Stimulated activated naive B cell treated with anti-CD40 and anti-IgM and Interleukin-4, amounts not matched to agents 10 μg/mL and 1 μg/mL and 100 μg/mL, for 72 hours (primary cell): ENCODE measurements at regions not wholly inside any gene's neighbourhood (a gene's known extent, or its start where the extent isn't known, plus 50 kb on each side); places are given as distances from the start of the nearest gene placed in this dataset.
A peak's percentile ranks its signal among the peaks of the same experiment; 100 is the strongest.

Experiments used
- ATAC-seq, 2 donors: fragments of 150-1000 bp; cut with Tn5 transposase; replicated peaks; 2 replicates each; pipeline ENCODE4 v1.10.0; 2021; ENCODE audit warnings: moderate library complexity in 1 of 2
- DNase-seq: peaks from one replicate; pipeline ENCODE4 v3.0.0; 2021
- H3K27ac Mint-ChIP-seq: one replicate; pipeline ENCODE4 v1.8.0; 2022; ENCODE audit warnings: mild to moderate bottlenecking, mixed read lengths
- H3K27me3 Mint-ChIP-seq, 2 donors: one replicate each; pipeline ENCODE4 v1.8.0; 2022; ENCODE audit warnings: mixed read lengths in 2 of 2
- H3K36me3 Mint-ChIP-seq, 2 donors: one replicate each; pipeline ENCODE4 v1.8.0; 2022; ENCODE audit warnings: mixed read lengths in 2 of 2, mild to moderate bottlenecking in 1 of 2
- H3K4me1 Mint-ChIP-seq, 2 donors: one replicate each; pipeline ENCODE4 v1.8.0; 2022; ENCODE audit warnings: mixed read lengths in 2 of 2, mild to moderate bottlenecking in 1 of 2
- H3K4me3 Mint-ChIP-seq, 2 donors: one replicate each; pipeline ENCODE4 v1.8.0; 2022; ENCODE audit warnings: mild to moderate bottlenecking in 2 of 2, mixed read lengths in 2 of 2, moderate library complexity in 1 of 2
- H3K9me3 Mint-ChIP-seq, 2 donors: one replicate each; pipeline ENCODE4 v1.8.0; 2022; ENCODE audit warnings: mixed read lengths in 2 of 2, mild to moderate bottlenecking in 1 of 2

DNA sequence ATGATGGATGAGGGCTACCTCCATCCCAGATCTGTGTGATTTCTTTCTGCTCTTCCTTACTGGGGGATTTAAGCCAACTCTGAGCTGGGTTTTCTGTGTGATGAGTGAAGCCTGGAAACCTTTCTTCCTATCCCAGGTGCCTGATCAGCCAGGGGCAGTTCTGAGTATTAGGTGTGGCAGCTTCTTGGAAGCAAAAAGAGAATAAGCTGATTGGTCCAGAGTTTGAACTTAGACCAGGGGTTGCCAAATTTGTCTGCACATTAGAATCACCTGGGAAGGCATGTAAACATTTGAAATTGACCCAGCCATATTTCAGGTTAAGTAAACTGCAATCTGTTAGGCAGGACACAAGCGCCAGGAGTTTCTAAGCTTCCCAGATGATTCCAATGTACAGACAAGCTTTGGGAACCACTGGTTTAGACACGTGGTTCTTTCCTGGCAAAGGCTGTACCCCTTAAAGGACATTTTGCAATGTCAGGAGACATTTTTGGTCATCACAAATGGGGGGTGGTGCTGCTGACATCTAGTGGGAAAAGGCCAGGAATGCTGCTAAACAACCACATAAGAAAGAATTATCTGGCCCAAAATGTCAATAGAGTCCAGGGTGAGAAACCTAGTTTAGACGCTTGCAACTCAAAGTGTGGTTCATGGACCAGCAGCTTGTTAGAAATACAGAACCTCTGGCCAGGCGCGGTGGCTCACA, 160.5 kb upstream of the GHITM start:
- no peak overlapping the region for H3K4me3 Mint-ChIP-seq
- no peaks in the 10 kb centered on the region for H3K9me3 Mint-ChIP-seq
- no peaks in the 10 kb centered on the region for H3K4me1 Mint-ChIP-seq
- H3K36me3 Mint-ChIP-seq = no peaks in the 10 kb centered on the region
- no peak overlapping the region for H3K27ac Mint-ChIP-seq
- H3K27me3 Mint-ChIP-seq = peaks cover 0 to 6% of the 10 kb centered on the region in 2 donors
- DNase-seq (no peak), ATAC-seq (no peak)

DNA sequence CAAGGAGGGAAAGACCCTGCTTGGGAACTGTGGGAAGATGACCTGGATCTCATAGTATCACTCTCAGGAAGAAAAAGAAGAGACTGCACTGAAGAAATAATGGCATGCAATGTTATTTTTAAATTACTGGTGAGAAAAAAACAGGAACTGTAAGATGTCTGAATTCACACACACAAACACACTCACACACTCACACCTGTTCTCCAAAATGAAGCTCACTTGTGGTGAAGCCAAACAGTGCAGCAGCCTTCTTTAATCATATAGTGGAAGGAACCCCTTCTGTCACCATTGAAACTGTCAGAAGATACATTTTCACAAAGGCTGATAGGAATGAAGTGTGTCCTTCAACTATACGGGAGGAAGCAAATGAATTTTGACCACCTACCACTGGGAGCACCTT, 156.5 kb upstream of the GHITM start:
- peaks cover 4 to 18% of the 10 kb centered on the region in 2 donors for H3K27me3 Mint-ChIP-seq
- no peaks in the 10 kb centered on the region for H3K4me1 Mint-ChIP-seq
- DNase-seq (no peak), ATAC-seq (no peak)
- H3K9me3 Mint-ChIP-seq = peaks cover 0 to 2% of the 10 kb centered on the region in 2 donors
- no peak overlapping the region for H3K4me3 Mint-ChIP-seq
- no peak overlapping the region for H3K27ac Mint-ChIP-seq
- H3K36me3 Mint-ChIP-seq = no peaks in the 10 kb centered on the region

DNA sequence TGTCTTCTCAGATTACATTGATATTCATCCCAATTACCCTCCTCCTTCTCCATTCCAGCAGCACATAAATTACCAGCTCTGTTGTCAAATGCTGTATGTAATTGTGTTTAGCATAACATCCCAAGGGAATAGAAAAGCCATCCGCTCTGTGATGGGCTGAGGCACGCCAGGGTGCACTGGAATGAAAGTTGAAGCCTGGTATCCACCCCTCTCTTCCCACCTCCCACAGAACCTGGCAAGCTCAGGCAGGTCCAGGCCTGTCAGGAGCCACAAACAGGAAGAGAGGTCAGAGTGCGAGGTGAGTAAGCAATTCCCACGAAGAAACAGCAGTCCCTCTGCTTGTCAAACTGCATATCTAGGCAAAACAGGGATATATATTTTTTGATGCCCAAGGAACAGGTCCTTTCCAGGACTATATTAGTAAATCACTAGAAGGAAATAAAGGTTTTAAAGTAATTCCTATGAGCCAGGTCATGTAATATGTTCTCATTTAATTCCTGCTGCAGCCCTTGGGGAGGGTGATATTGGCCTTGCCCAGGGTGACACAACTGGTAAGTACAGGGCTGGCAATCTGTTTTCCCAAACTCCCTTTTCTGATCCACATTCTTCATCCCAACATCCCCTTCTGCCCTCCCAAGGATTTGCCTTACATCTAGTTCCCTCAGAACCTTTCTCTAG, 155.6 kb upstream of the GHITM start:
- Mint-ChIP-seq H3K27me3 (peaks cover 4 to 19% of the 10 kb centered on the region in 2 donors), H3K4me3 (no peak overlapping the region), H3K27ac (no peak overlapping the region), H3K9me3 (peaks cover 0 to 2% of the 10 kb centered on the region in 2 donors), H3K4me1 (no peaks in the 10 kb centered on the region), H3K36me3 (no peaks in the 10 kb centered on the region)
- ATAC-seq = no peak
- no peak for DNase-seq

DNA sequence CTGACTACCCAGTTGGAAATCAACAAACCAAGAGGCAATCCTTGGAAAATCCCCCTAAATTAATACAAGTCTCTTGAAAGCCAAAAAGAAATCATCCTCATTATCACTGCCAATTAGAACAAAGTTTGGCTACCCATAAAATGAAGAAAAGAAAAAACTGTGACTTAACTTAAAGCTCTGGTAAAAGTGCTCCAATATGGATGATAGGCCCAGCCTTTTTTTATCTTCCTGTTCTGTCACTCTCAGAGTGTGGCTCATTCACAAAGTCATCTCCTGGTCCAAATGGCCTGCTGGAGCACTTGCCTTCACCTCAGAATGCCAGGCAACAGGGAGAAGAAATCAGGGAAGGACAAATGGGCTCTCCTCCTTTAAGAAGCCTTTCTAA, 155.1 kb upstream of the GHITM start:
- Mint-ChIP-seq H3K4me3 (no peak overlapping the region), H3K27ac (no peak overlapping the region), H3K36me3 (peaks cover 0 to under 1% of the 10 kb centered on the region in 2 donors), H3K4me1 (peaks cover under 1 to 2% of the 10 kb centered on the region in 2 donors), H3K9me3 (peaks cover 1 to 2% of the 10 kb centered on the region in 2 donors), H3K27me3 (peaks cover 5 to 21% of the 10 kb centered on the region in 2 donors)
- no peak for DNase-seq
- ATAC-seq = no peak

DNA sequence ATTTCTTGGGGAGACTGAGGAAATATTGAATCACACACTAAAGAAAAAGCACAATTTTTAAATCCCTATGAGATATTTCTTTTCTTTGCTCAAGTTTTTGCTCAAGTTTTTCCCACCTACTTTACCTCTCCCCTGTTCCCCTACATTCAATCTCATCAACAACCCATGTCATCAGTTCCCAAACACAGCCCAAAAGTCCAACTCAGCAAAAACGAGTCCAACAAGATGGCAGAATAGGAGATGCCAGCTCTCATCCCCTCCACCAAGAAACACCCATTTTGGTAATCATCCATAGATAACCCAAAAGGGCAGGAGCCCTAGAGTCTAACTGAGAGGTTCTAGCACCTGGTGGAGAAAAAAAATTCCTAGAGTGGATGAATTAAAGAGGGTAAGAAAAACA, 152.5 kb upstream of the GHITM start:
- Mint-ChIP-seq H3K4me3 (no peak overlapping the region), H3K27ac (no peak overlapping the region), H3K36me3 (peaks cover 0 to 4% of the 10 kb centered on the region in 2 donors), H3K9me3 (peaks cover 7 to 9% of the 10 kb centered on the region in 2 donors), H3K27me3 (peaks cover 7 to 19% of the 10 kb centered on the region in 2 donors), H3K4me1 (peaks cover 12 to 16% of the 10 kb centered on the region in 2 donors)
- no peak for ATAC-seq
- no peak for DNase-seq

DNA sequence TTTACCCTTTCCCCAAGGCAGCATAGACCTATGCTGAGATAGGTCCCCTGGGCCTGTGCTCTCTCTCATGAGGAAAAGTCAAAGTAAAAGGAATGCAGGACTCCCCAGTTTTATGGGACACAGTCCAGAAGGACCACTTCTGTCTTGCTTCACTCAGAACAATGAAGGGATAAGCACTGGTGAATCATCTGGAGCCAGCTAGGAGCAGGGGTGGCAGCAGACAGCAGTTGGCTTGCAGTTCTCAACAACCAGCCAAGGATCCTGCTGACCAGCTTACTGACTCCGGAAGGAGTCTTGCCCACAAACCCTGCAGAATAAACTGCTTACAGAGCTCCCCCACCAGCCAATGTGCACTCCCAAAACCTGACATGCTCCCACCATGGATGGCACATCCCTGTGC, 152.1 kb upstream of the GHITM start:
- H3K27me3 Mint-ChIP-seq = peaks cover 7 to 19% of the 10 kb centered on the region in 2 donors
- no peak overlapping the region for H3K4me3 Mint-ChIP-seq
- peaks cover 15 to 16% of the 10 kb centered on the region in 2 donors for H3K4me1 Mint-ChIP-seq
- no peak overlapping the region for H3K27ac Mint-ChIP-seq
- H3K36me3 Mint-ChIP-seq = peaks cover 0 to 4% of the 10 kb centered on the region in 2 donors
- DNase-seq (no peak), ATAC-seq (no peak)
- H3K9me3 Mint-ChIP-seq = peaks cover 7 to 9% of the 10 kb centered on the region in 2 donors

DNA sequence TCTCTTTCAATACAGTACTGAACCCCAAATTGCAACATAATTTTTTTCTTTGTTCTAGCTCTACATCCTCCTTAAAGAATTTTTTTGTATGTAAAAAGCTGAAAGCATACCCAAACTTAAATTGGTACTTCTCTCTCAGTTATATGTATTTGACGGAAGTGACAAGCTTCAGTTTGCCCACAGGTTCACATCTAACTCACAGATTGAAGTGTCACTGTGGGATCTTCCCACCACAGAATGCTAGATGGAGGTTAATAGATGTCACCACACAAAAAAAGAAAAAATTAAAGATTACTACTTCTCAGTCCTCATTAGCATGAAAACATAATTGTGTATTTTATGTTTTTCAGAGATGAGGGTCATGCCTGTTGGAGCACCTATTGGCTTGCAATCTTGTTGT, 150.9 kb upstream of the GHITM start:
- Mint-ChIP-seq H3K36me3 (peaks cover 0 to 4% of the 10 kb centered on the region in 2 donors), H3K27ac (no peak overlapping the region), H3K4me3 (no peak overlapping the region), H3K9me3 (peaks cover 7 to 9% of the 10 kb centered on the region in 2 donors), H3K27me3 (peaks cover 7 to 19% of the 10 kb centered on the region in 2 donors), H3K4me1 (peaks cover 15 to 16% of the 10 kb centered on the region in 2 donors)
- DNase-seq = no peak
- ATAC-seq = no peak

DNA sequence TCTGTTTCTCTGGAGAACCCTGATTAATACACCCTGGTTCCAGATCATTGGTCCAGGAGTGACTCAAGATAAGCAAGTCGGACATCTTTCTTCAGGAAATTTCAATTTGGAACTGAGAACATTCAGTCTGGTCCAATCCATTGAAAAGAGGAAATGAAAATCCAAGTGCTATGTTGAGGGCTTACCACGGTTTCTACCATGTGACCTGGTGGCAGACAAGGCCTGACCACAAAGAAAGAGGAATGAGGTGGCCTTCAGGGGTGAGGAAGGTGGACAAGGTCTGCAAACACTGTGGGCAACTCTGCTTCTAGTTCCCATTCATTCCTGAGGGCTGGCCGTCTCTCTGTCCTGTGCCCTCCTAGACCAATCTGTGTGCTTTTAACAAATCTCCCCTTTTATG, 149.2 kb upstream of the GHITM start:
- DNase-seq (peak; percentile 29), ATAC-seq (peak; percentile 94 to 96)
- Mint-ChIP-seq H3K27ac (no peak overlapping the region), H3K36me3 (peaks cover 0 to 4% of the 10 kb centered on the region in 2 donors), H3K4me3 (no peak overlapping the region), H3K27me3 (peaks cover 11 to 19% of the 10 kb centered on the region in 2 donors), H3K4me1 (peaks cover 15 to 16% of the 10 kb centered on the region in 2 donors), H3K9me3 (peaks cover 7 to 9% of the 10 kb centered on the region in 2 donors)

DNA sequence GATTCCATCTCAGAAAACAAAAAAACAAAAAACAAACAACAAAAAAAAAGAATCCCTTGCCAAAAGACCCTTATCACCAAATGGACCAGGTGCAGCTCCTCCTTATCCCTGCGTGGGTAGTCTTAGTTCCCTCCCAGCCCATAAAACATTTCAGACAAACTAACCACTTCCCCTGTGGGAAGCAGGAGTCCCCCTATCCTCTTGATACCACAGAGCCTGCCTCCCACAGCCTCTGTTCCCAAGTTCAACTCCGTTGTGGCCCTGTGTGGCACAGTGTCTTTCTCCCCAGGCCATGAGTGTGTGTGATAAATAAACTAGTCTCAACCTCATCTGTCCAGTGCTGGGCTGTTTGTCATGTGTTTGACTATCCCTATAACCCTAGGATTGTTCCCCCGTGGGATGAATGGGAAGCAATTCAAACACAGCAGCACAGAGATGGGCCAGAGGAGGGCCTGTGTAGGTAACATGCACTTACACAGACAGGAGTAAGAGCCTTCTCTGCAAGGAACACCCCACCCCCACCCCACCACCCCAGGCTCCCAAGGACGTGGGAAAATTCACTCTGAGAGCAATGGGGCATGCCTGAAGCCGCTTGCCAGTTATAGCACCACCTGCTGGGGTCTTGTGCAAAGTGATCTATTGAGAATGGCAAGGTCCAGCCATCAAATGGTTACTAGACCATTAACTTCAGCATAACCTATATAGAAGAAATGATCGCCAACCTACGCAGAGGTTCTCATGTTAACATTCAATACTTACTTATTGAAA, 147.1 kb upstream of the GHITM start:
- Mint-ChIP-seq H3K27ac (no peak overlapping the region), H3K4me1 (peaks cover 15 to 16% of the 10 kb centered on the region in 2 donors), H3K4me3 (no peak overlapping the region), H3K9me3 (peaks cover 7% of the 10 kb centered on the region in 2 donors), H3K27me3 (peaks cover 7 to 12% of the 10 kb centered on the region in 2 donors), H3K36me3 (peaks cover 0 to 4% of the 10 kb centered on the region in 2 donors)
- peak in 1 of 2 donors; percentile 19 for ATAC-seq
- DNase-seq = no peak

DNA sequence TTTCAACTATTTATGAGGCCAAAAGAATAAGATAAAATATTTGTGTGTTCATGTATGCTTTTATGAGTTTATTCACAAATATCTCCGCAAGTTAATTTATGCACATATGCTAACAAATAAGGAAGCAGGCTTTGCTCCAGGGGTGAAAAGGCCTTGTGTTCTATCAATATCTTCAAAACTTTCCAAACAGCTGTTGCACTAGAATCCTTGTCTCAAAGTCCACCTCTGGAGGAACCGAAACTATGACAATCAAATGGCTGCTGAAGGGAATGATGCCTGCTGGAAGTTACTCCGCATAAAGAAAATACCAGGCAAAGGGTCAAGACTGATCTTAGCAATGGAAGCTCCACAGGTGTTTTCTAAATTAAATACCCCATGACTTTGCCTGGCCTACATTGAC, 145.0 kb upstream of the GHITM start:
- Mint-ChIP-seq H3K27me3 (peaks cover 3 to 5% of the 10 kb centered on the region in 2 donors), H3K9me3 (peaks cover 5 to 6% of the 10 kb centered on the region in 2 donors), H3K4me1 (peaks cover 14% of the 10 kb centered on the region in 2 donors), H3K36me3 (peaks cover 0 to 3% of the 10 kb centered on the region in 2 donors), H3K27ac (no peak overlapping the region), H3K4me3 (no peak overlapping the region)
- ATAC-seq (no peak), DNase-seq (no peak)

DNA sequence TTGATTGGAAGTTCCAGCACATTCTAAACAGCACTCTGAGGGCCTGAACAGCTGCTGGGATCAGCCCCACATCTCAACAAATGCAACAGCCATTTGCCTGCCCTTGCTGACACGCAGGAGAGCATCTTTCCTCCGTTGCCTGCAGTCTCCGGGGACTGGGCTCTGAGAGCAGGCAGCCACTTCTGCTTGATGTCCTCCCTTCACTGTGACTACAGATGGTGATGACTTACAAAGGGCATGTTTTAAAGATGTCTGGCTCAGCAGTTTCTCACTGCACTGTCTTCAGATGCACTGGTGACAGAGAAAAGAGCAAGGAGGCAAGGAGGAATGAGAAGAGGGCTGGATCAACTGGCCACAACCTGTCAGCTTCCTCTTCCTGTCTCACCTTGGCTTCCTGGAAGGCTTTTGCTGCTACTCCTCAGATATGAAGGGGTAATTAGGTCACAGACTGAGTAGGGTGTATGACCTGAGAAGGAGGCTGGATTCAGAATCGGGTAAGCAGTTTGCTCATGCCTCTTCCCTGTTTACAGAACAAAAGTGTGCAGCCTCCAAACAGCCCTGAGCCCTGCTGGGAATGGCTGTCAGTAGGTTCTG, 143.5 kb upstream of the GHITM start:
- H3K9me3 Mint-ChIP-seq = no peaks in the 10 kb centered on the region
- H3K4me1 Mint-ChIP-seq = peaks cover 0 to 3% of the 10 kb centered on the region in 2 donors
- no peak overlapping the region for H3K27ac Mint-ChIP-seq
- no peak for DNase-seq
- H3K36me3 Mint-ChIP-seq = no peaks in the 10 kb centered on the region
- H3K4me3 Mint-ChIP-seq = no peak overlapping the region
- H3K27me3 Mint-ChIP-seq = peaks cover 0 to 4% of the 10 kb centered on the region in 2 donors
- ATAC-seq = no peak

DNA sequence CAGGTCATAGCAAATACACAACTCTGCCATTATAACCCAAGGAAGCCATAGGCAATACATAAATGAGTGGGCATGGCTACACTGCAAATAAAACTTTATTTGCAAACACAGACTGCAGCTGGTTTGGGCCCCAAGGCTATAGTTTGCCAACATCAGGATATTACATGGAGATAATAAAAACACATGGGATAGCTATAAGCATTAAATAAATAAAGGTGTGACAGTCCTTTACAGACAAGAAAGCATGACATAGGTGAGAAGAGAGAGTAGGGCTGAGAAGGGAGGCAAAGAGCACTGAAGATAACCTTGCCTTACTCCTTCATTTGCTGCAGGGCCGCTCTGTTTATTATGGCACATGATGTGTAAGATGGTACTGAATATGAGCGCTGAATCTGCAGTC, 135.1 kb upstream of the GHITM start:
- Mint-ChIP-seq H3K36me3 (no peaks in the 10 kb centered on the region), H3K4me1 (no peaks in the 10 kb centered on the region), H3K4me3 (no peak overlapping the region), H3K9me3 (no peaks in the 10 kb centered on the region), H3K27me3 (peaks cover 6 to 8% of the 10 kb centered on the region in 2 donors), H3K27ac (no peak overlapping the region)
- ATAC-seq (no peak), DNase-seq (no peak)

DNA sequence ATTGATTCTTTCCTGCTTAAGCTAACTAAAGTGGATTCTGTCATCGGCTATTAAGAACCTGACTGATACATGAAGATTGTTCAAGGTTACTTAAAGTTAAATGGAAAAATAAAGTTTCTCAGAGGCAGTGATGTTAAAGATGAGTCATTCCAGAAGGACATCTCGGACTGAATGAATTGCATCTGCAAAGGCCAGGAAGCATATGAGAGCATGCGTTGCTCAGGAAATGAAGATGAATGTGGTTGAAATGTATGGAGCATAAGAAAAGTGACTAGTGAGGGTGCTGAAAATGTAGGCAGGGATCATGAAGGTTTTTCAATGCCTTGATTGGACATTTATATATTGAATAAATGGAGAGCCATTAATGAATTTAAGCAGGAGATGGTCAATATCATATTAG, 133.9 kb upstream of the GHITM start:
- Mint-ChIP-seq H3K4me3 (no peak overlapping the region), H3K27me3 (peaks cover 8 to 10% of the 10 kb centered on the region in 2 donors), H3K27ac (no peak overlapping the region), H3K36me3 (no peaks in the 10 kb centered on the region), H3K9me3 (no peaks in the 10 kb centered on the region), H3K4me1 (no peaks in the 10 kb centered on the region)
- no peak for DNase-seq
- ATAC-seq = no peak

DNA sequence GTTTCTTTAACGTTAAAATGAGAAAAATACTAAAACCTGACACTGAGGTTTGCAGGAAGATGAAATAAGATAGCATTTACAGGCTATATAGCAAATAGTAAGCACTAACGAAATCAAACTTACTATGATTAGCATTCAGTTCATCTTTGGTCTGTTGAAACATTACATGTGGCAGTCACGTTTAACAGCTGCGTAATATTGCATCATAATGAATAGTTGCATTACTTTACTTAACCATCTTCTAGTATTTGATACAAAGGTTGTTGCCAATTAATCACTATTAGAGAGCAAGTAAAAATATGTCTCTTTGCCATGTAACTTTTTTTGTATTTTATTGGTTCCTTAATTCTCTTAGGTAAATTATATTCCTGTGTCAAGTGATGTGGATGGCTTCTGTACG, 131.8 kb upstream of the GHITM start:
- no peak overlapping the region for H3K4me3 Mint-ChIP-seq
- DNase-seq = no peak
- H3K27me3 Mint-ChIP-seq = peaks cover 10 to 17% of the 10 kb centered on the region in 2 donors
- H3K27ac Mint-ChIP-seq = no peak overlapping the region
- ATAC-seq = no peak
- no peaks in the 10 kb centered on the region for H3K36me3 Mint-ChIP-seq
- no peaks in the 10 kb centered on the region for H3K9me3 Mint-ChIP-seq
- no peaks in the 10 kb centered on the region for H3K4me1 Mint-ChIP-seq
